Cardiac fibroblast (primary cell): ENCODE measurements at regions not wholly inside any gene's neighbourhood (a gene's known extent, or its start where the extent isn't known, plus 50 kb on each side); places are given as distances from the start of the nearest gene placed in this dataset.

ENCODE experiments used
- DNase-seq, 2 donors: peaks; one replicate each; pipeline versions ENCODE4 v3.0.0 to v3.0.0-alpha.2; 2010; ENCODE audit warnings: low read depth in 2 of 2
- H3K4me3 ChIP-seq, 2 donors: replicated peaks in 1 of 2; 1 replicate in 1 of 2; 2 replicates in 1 of 2; pipeline ENCODE4 v1.5.1; 2011; ENCODE audit warnings: low read depth in 2 of 2, low read length in 2 of 2, mild to moderate bottlenecking in 2 of 2, moderate library complexity in 1 of 2
- CTCF ChIP-seq: IDR thresholded peaks from one replicate; pipeline ENCODE4 v1.5.1; 2011; ENCODE audit warnings: low read depth, mild to moderate bottlenecking, low read length, inconsistent platforms

DNA sequence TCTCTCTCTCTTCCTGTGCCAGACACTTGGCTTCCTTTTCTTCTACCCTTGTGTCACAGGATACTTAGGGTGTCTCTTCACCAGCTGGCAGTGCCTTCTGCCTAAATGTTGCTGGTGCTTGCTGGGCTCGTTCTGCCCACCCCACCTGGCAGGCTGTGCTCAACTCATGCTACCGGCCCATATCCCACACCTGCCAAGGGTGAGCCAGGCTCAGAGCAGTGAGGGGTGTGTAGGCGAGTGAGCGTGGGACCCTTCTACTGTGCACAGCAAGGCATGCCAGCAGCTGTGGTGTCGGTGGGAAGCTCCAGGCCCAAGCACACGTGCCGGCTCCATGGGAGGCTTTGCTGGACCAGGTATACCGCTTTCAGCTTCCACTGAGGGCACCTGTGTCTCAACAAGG is 1626.7 kb upstream of the ACO1 start:
- H3K4me3 ChIP-seq, result no peak overlapping the region
- no peak for DNase-seq
- TF ChIP-seq CTCF, result no peak

DNA sequence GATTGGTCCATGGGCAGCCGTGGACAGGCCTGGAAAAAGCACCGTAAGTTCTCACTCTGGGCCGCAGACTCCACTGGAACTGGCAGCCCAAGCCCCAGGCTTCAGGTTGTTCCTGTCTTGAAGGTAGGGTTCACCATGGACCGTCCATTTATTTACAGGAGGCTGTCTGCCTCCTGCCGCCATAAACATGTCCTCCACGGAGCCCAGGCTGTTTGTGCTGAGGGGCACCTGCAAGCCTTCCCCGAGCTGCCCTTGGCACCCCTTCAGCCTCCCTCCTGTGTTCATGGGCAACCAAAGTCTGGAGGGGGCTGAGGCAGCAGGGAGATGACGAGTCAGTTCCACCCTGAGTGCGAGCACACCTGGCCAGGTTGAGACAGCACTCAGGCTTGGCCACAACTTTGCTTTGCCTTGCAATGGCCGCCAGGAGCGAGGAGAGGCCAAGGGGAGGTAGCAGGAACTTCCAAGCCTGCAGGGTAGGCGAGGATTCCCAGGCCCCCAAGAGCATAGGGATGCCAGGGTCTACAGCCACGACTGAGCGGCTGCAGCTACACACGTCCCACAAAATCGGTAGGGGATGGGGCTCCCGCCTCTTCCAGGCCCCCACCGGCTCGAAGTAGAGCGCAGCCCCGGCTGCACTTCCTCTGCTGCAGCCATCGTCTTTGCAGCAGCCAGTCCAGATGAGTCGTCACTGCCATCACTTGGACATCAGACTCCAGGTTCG is 1625.6 kb upstream of the ACO1 start:
- H3K4me3 ChIP-seq, result no peak overlapping the region
- DNase-seq, result no peak
- no peak for TF ChIP-seq CTCF

DNA sequence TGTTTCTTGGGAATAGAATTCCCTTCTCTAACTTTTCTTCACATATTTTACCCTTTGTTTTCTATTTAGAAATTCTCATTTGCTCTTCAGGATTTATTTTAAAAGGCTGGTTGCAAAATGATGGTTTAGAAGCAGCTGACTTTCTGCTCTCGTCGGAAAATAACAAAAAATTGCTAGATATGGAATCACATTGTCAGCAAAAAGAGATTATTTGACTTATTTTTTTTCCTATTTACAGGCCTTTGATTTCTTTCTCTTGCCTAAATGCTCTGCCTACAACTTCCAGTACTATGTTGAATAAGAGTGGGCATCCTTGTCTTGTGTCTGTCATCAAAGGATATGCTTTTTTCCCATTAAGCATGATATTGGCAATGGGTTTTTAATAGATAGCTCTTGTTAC is 1619.1 kb upstream of the ACO1 start:
- DNase-seq, result no peak
- TF ChIP-seq CTCF, result no peak

DNA sequence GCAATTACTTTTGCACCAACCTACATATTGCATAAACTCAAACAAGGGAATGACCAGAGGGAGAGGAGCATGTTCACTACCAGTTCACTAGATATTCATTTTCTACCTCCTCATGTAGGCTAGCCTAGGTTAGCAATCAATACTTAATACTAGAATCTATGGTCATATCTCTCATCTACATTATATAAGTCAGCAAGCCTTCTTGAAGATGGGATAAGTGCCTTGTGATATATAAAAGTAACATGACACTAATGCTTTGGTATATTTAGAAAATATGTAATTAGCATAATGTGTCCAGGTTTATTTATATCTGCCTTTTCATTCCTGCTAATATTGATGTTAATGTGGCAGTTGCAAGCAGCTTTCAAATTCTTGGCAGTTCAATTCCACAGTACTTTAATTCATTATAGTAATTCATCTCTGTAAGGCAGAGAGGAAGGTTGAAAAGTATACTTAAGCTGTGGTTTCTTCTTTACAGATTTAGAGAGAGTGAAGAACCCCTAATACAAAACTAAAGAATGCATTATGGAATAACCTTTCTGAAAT is 1613.2 kb upstream of the ACO1 start:
- no peak for TF ChIP-seq CTCF
- DNase-seq, result no peak
- H3K4me3 ChIP-seq, result no peak overlapping the region

More for the DNA sequence above, 1619.1 kb upstream of the ACO1 start:
- no peak overlapping the region for H3K4me3 ChIP-seq

- DNase-seq, result no peak
- no peak for TF ChIP-seq CTCF
- no peak overlapping the region for H3K4me3 ChIP-seq
Measured at GRCh38 chr9:30771760-30772159, 1612.7 kb upstream of the ACO1 start.

DNA sequence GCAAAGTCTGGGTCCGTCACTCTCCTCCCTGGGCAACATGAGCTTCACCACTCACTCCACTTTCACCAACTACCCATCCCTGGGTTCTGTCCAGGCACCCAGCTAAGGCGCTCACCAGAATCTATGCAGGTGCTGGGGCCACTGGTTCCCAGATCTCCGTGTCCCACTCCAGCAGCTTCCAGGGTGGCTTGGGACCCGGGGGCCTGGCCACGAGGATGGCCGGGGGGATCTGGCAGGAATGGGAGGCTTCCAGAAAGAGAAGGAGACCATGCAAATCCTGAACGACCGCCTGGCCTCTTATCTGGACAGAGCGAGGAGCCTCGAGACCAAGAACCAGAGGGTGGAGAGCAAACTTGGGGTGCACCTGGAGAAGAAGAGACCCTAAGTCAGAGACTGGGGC is 1611.0 kb upstream of the ACO1 start:
- no peak overlapping the region for H3K4me3 ChIP-seq
- no peak for DNase-seq
- TF ChIP-seq CTCF, result no peak
